HUES48 (cell line): ENCODE measurements at regions not wholly inside any gene's neighbourhood (a gene's known extent, or its start where the extent isn't known, plus 50 kb on each side); places are given as distances from the start of the nearest gene placed in this dataset.

Source experiments
- H3K27ac ChIP-seq: one replicate; pipeline ENCODE4 v1.7.0; 2013; ENCODE audit warnings: low read depth, low read length, inconsistent platforms
- H3K27me3 ChIP-seq: 2 replicates; pipeline ENCODE4 v1.6.1; 2013; ENCODE audit warnings: mild to moderate bottlenecking, low read length; ENCODE audit not compliant: control insufficient read depth, insufficient read depth
- H3K36me3 ChIP-seq: 2 replicates; pipeline ENCODE4 v1.6.1; 2013; ENCODE audit warnings: low read length; ENCODE audit not compliant: control insufficient read depth, insufficient read depth
- H3K4me1 ChIP-seq: 2 replicates; pipeline ENCODE4 v1.6.1; 2013; ENCODE audit warnings: mild to moderate bottlenecking, low read length; ENCODE audit not compliant: control insufficient read depth, insufficient read depth
- H3K4me3 ChIP-seq: 2 replicates; pipeline ENCODE4 v1.5.1; 2013; ENCODE audit warnings: mild to moderate bottlenecking, low read depth, low read length
- H3K9ac ChIP-seq: 2 replicates; pipeline ENCODE4 v1.6.1; 2013; ENCODE audit warnings: mild to moderate bottlenecking, low read depth, low read length, moderate library complexity
- H3K9me3 ChIP-seq: 2 replicates; pipeline ENCODE4 v1.6.1; 2013; ENCODE audit warnings: low read length; ENCODE audit not compliant: control insufficient read depth, insufficient read depth

DNA sequence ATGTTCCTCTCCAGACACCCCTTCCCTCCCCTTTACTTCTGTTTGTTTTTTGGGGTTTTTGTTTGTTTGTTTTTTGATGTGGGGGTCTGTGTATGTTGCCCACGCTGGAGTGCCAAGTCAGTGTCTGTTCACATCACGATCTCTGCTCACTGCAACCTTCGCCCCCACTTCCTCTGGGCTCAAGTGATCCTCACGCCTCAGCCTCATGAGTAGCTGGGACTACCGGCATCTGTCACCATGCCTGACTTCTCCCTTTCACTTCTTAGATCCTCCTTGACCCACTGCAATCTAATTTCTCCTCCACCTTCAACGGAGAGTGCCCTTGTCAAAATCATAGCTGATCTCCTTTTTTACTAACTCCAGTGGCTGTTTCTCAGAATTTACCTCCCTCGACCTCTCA is 100.7 kb upstream of the KIF26B start:
- peaks cover 19% of the 10 kb centered on the region for H3K4me1 ChIP-seq
- no peak overlapping the region for H3K9ac ChIP-seq
- H3K9me3 ChIP-seq: peaks cover 4% of the 10 kb centered on the region; the same call in 1 of the 2 replicates
- no peaks in the 10 kb centered on the region for H3K36me3 ChIP-seq
- H3K27ac ChIP-seq: no peak overlapping the region
- no peak overlapping the region for H3K4me3 ChIP-seq
- no peaks in the 10 kb centered on the region for H3K27me3 ChIP-seq

DNA sequence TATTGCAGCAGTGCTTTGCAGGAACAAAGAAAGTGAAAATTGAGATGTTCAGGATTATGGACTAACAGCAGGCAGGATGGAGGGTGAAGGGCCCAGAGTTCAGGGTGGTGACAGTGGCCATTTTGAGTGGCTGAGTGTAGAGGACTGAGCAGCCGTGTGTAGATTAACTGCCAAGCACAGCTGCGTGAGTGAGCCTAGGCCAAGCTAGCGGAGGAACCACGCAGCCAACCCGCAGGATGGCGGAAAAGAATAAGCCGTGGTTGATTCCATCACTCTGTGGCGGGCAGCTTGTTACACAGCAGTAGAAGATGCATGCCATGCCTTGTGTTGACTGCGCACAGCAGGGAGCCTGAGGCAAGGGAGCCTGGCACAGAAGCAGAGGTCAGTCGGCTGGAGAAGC is 102.5 kb upstream of the KIF26B start:
- Histone ChIP-seq H3K27ac (no peak overlapping the region), H3K27me3 (no peaks in the 10 kb centered on the region), H3K4me3 (no peak overlapping the region), H3K36me3 (no peaks in the 10 kb centered on the region), H3K9me3 (peaks cover 4% of the 10 kb centered on the region; the same call in 1 of the 2 replicates), H3K4me1 (peaks cover 13% of the 10 kb centered on the region), H3K9ac (no peak overlapping the region)

DNA sequence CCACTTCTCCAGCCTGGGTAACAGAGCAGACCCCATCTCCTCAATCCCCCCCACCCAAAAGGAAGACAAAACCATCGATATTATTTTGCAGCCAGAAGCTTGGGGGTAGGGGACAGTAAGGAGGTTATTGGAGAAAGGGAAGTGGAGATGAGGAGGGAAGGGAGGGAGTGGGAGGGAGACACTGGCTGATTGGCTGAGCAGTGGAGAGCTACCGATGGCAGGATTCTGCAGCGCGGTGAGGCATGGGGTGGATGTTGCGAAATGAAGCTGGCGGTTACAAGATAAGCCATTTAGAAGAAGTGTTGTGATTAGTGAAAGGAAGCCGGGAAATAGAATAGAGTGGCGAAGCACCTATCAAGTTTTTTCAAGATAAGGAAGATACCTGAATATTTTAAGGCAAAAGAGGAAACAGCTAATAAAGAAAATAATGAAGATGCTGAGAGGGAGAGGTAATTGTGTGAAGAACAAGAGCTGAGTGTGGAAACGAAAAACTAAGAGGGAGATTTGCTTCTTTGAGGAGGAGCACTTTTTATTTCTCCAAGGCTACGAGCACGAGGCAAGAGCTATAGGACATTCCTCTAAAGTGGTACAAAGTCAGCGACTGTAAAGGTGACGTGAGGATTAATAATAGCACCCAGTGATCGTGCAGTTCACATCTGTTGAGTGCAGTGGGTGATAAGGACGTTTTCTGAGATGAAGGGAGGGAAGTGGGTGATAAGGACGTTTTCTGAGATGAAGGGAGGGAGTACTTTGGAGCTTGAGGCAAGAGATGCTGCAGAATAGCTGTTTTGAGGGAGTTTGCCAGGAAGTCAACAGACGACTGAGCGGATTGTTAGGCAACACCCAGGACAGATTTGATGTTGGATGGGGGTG is 103.2 kb upstream of the KIF26B start:
- Histone ChIP-seq H3K36me3 (no peaks in the 10 kb centered on the region), H3K4me3 (no peak overlapping the region), H3K9me3 (peaks cover 4% of the 10 kb centered on the region; the same call in 1 of the 2 replicates), H3K4me1 (peaks cover 18% of the 10 kb centered on the region), H3K27me3 (no peaks in the 10 kb centered on the region), H3K9ac (no peak overlapping the region), H3K27ac (no peak overlapping the region)

DNA sequence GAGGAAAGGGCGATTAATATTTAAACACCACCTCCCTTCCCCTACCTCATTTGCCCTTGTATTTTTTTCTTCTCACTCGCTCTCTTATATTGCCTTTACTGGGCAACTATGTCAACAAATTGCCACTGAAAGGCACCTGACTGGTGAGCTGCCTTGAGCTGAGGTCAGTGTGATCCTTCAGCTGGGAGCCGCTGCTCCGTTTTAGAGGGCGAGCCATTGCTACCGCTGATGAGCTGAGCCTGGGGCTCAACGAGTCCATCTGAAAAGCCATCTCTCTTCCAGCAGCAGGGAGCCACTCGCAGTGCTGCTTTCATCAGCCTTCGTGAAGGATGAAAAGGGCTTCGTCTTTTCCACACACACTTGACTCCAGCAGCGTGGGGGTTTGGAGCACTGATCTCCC is 108.0 kb upstream of the KIF26B start:
- Histone ChIP-seq H3K36me3 (no peaks in the 10 kb centered on the region), H3K27me3 (no peaks in the 10 kb centered on the region), H3K9me3 (no peaks in the 10 kb centered on the region), H3K27ac (peak overlapping the region; percentile 28), H3K4me3 (no peak overlapping the region), H3K9ac (no peak overlapping the region), H3K4me1 (peaks cover 28% of the 10 kb centered on the region)

DNA sequence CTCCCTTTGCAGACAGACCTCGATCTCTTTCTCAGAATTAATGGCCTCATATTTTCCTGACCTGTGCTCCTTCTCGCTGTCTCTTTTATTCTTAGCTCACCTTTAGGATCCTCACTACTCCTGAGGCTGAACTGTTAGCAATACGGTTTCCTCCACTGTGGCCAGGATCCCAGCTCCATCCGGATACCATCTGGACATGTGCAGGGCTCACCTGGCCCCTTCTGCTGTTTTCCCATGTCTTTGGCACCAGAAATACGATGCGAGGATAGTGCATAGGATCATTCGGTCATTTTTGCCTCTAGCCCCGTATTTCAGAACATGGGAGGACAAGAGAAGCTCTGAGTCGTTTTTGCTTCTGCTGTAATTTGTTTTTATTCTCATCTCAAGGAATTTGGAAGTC is 108.5 kb upstream of the KIF26B start:
- Histone ChIP-seq H3K4me1 (peaks cover 28% of the 10 kb centered on the region), H3K4me3 (no peak overlapping the region), H3K36me3 (no peaks in the 10 kb centered on the region), H3K9me3 (no peaks in the 10 kb centered on the region), H3K27ac (no peak overlapping the region), H3K9ac (no peak overlapping the region), H3K27me3 (no peaks in the 10 kb centered on the region)

DNA sequence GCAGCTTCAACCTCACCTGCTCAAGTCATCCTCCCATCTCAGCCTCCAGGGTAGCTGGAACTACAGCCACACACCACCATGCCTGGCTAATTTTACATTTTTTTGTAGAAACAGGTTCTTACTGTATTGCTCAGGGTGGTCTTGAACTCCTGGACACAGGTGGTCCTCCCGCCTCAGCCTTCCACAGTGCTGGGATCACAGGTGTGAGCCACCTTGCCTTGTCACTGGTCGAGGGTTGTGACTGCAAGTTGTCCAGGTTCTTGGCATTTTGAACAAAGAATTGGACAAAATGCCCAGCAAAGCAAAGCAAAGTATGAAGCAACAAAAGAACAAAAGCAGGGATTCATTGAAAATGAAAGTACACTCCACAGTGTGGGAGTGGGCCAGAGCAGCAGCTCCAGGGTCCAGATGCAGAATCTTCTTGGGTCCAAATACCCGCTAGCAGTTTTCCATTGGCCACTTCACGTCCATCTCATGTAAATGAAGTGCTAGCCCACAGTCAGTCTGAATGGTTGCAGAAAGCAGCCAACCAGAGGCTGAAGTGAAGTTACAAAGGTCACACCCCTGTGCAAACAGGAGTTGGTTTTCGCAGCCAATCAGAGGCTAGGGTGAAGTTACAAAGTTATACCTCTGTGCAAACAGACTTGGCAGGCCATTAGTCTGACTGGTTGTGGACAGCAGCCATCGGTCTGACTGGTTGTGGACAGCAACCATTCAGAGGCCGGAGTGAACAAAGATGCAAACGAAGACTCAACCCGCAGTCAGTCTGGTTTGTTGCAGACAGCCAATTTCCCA is 109.5 kb upstream of the KIF26B start:
- H3K36me3 ChIP-seq: no peaks in the 10 kb centered on the region
- H3K9ac ChIP-seq: no peak overlapping the region
- no peaks in the 10 kb centered on the region for H3K27me3 ChIP-seq
- H3K27ac ChIP-seq: peak overlapping the region; percentile 28
- H3K9me3 ChIP-seq: no peaks in the 10 kb centered on the region
- H3K4me1 ChIP-seq: peaks cover 28% of the 10 kb centered on the region
- H3K4me3 ChIP-seq: no peak overlapping the region

DNA sequence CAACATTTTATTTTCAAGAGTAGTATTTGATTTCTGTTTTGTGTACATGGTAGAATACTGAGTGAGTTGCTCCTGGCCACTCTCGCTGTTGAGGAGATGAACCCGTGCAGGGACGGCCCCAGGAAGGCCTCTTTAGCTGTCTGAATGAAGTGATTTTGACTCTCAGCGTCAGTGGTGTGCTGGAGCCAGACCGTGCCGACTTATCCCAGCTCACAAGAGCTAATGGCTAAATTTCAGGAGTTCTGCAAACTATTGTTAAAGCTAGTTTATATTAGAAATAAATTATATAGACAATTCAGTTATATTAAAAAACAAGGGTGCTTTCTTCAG is 111.2 kb upstream of the KIF26B start:
- Histone ChIP-seq H3K4me3 (no peak overlapping the region), H3K9me3 (no peaks in the 10 kb centered on the region), H3K27ac (no peak overlapping the region), H3K4me1 (peaks cover 28% of the 10 kb centered on the region), H3K27me3 (no peaks in the 10 kb centered on the region), H3K36me3 (no peaks in the 10 kb centered on the region), H3K9ac (no peak overlapping the region)

DNA sequence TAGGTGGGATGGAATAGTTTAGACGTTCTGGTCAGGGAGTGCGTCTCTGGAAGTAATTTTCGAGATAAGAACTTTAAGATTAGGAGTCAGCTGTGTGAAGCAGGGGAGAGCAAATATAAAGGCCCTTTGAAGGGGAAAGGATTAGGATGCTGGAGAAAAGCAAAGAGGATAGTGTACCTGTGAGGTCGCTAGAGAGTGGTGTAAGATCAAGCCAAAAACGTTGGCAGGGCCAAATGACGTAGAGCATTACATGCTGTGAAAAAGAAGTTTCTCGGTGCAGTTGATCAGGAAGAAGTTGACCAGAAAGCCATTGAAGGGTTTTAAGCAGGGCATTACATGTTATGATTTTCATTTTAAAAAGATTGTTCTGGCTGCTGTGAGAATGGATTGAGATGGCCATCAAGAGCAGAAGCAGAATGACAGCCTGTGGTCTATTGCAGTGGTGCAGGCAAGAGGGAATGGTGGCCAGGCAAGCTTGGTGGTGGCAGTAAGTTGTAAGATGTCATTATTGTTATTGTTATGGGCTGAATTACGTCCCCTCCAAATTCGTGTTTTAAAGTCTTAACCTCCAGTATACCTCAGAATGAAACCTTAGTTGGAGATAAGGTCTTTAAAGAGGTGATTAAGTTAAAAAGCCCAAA is 113.6 kb upstream of the KIF26B start:
- Histone ChIP-seq H3K4me1 (peaks cover 18% of the 10 kb centered on the region), H3K27me3 (no peaks in the 10 kb centered on the region), H3K9ac (no peak overlapping the region), H3K27ac (no peak overlapping the region), H3K36me3 (no peaks in the 10 kb centered on the region), H3K9me3 (no peaks in the 10 kb centered on the region), H3K4me3 (no peak overlapping the region)

DNA sequence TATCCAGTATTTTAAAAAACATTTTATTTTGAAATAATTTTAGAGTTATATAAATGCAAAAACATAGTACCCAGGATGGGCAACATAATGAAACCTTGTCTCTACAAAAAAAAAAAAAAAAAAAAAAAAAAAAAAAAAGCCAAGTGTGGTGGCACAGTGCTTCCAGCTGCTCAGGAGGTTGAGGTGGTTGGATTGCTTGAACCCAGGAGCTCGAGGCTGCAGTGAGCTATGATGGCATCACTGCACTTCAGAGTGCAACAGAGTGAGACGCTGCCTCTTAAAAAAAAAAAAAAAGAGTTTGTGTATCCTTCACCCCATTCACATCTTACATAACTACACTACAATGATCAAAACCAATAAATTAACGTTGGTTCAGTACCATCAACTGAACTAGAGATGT is 115.6 kb upstream of the KIF26B start:
- Histone ChIP-seq H3K36me3 (no peaks in the 10 kb centered on the region), H3K27me3 (no peaks in the 10 kb centered on the region), H3K4me3 (no peak overlapping the region), H3K4me1 (peaks cover 13% of the 10 kb centered on the region; the same call in 1 of the 2 replicates), H3K9me3 (no peaks in the 10 kb centered on the region), H3K27ac (no peak overlapping the region), H3K9ac (no peak overlapping the region)

DNA sequence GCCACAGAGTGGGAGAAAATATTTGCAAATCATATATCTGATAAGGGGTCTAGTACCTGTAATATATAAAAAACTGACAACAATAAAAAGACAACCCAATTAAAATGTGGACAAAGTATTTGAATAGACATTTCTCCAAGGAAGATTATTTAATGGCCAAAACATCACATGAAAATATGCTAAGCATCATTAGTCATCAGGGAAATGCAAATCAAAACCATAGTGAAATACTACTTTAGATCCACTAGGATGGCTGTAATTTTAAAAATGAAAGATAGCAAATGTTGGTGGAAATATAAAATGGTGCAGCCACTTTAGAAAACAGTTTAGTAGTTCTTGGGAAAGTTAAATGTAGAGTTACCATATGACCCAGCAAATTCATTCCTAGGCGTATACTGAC is 118.7 kb upstream of the KIF26B start:
- Histone ChIP-seq H3K9ac (no peak overlapping the region), H3K36me3 (no peaks in the 10 kb centered on the region), H3K27me3 (no peaks in the 10 kb centered on the region), H3K4me3 (no peak overlapping the region), H3K27ac (no peak overlapping the region), H3K9me3 (no peaks in the 10 kb centered on the region), H3K4me1 (no peaks in the 10 kb centered on the region)

DNA sequence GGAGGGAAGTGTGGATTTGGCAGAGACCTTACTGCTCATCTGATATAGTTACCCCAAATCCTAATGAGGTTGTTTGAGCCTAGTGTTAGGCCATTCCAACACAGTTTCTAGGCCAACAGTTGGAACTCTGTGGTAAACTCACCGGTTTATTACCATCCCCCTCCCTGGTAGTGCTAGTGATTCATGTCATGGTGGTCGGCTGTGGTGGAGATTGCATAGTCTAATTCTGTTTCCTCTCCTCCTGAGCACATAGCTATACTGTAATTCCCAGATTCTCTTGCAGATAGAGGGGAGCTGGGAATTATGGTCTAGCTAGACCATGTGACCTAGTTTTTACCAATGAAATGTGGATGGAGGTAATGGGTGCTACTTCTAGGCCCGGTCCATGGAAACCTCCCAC is 123.7 kb upstream of the KIF26B start:
- Histone ChIP-seq H3K4me3 (no peak overlapping the region), H3K9ac (no peak overlapping the region), H3K36me3 (no peaks in the 10 kb centered on the region), H3K27ac (no peak overlapping the region), H3K9me3 (no peaks in the 10 kb centered on the region), H3K4me1 (no peaks in the 10 kb centered on the region), H3K27me3 (no peaks in the 10 kb centered on the region)
